Right lobe of liver (tissue), 6 donors: ENCODE measurements at regions not wholly inside any gene's neighbourhood (a gene's known extent, or its start where the extent isn't known, plus 50 kb on each side); places are given as distances from the start of the nearest gene placed in this dataset.

ENCODE experiments used
- ATAC-seq, 4 donors: fragments of 200-7000 bp; cut with Tn5 transposase; one replicate each; pipeline ENCODE4 v1.9.1; 2020; ENCODE audit warnings: mild to moderate bottlenecking in 4 of 4, moderate library complexity in 4 of 4
- DNase-seq, 3 donors: peaks; one replicate each; pipeline ENCODE4 v3.0.0-alpha.2; 2020
- H3K27ac ChIP-seq, 3 donors: fragments of 200-600 bp; one replicate each; pipeline ENCODE4 v1.8.0; 2022
- H3K27me3 ChIP-seq, 2 donors: fragments of 200-600 bp; one replicate each; pipeline ENCODE4 v1.8.0; 2022
- H3K36me3 ChIP-seq, 4 donors: fragments of 200-600 bp; sonication (generic) in 1 of 4; one replicate each; pipeline versions ENCODE4 v1.5.1 to v1.8.0; 2017 to 2022; ENCODE audit warnings: control low read depth in 1 of 4
- H3K4me1 ChIP-seq, 4 donors: fragments of 200-600 bp; sonication (generic) in 1 of 4; one replicate each; pipeline versions ENCODE4 v1.5.1 to v1.8.0; 2017 to 2022; ENCODE audit warnings: control low read depth in 1 of 4
- H3K4me3 ChIP-seq, 3 donors: fragments of 200-600 bp; one replicate each; pipeline ENCODE4 v1.8.0; 2022
- H3K9me3 ChIP-seq, 4 donors: fragments of 200-600 bp; sonication (generic) in 1 of 4; one replicate each; pipeline versions ENCODE4 v1.5.1 to v1.8.0; 2017 to 2022; ENCODE audit warnings: control low read depth in 1 of 4
- POLR2A ChIP-seq: fragments of 450-650 bp; IDR thresholded peaks from one replicate; pipeline ENCODE4 v1.6.1; 2017; ENCODE audit warnings: antibody characterized with exemption, mild to moderate bottlenecking
- WGBS: methylation state at CpG from one replicate; pipeline ENCODE4 v1.1.6; 2018; ENCODE audit warnings: low coverage, low lambda C conversion rate; ENCODE audit not compliant: insufficient coverage; ENCODE audit errors: missing lambda C conversion rate; 5-methylcytosine and 5-hydroxymethylcytosine counted together
- intact Hi-C, 2 donors: fragments of 100-400 bp; cut with DNase I; formaldehyde crosslinking; loops; one replicate each; pipeline versions ENCODE4 v1.11.2 to v1.14.1; 2022
- TF ChIP-seq, protein P1 (sequence below), 4 donors: fragments of 200-600 bp in 3 of 4; fragments of 450-650 bp in 1 of 4; IDR thresholded peaks; one replicate each; pipeline versions ENCODE4 v1.5.1 to v1.8.0; 2016 to 2022; ENCODE audit warnings: antibody characterized with exemption in 4 of 4, mild to moderate bottlenecking in 2 of 4
- donor health status: DM: no; HTN: yes; CAD: no.
- donor health status: DM: no; HTN: no; CAD: no.
- donor health status: DM: no; HTN: no; CAD: no.
- donor health status: DM: no; HTN: yes; CAD: no.
- donor health status: DM: no; HTN: yes; CAD: no.

DNA sequence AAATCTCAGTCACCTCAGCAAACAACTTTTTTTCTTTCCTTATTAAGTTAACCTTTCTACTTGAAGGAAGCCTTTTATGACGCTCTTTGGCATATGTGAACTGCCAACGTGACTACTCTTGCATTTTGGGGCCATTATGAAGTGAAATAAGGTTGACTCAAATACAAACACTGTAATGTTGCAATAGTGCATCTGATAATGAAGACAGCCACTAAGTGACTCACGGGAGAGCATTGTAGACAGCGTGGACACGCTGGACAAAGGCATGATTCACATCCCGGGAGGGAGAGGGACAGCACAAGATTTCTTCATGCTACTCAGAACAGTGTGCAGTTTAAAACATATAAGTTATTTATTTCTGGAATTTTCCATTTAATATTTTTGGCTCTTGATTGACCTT is 560.8 kb downstream of the ETS1 start:
- peak overlapping the region in 2 of 3 donors; percentile 21 to 58 for H3K27ac ChIP-seq
- DNase-seq (peak; percentile 56 to 64 (median 57)), ATAC-seq (peak; percentile 58 to 77 (median 68))
- TF ChIP-seq, protein P1, sequence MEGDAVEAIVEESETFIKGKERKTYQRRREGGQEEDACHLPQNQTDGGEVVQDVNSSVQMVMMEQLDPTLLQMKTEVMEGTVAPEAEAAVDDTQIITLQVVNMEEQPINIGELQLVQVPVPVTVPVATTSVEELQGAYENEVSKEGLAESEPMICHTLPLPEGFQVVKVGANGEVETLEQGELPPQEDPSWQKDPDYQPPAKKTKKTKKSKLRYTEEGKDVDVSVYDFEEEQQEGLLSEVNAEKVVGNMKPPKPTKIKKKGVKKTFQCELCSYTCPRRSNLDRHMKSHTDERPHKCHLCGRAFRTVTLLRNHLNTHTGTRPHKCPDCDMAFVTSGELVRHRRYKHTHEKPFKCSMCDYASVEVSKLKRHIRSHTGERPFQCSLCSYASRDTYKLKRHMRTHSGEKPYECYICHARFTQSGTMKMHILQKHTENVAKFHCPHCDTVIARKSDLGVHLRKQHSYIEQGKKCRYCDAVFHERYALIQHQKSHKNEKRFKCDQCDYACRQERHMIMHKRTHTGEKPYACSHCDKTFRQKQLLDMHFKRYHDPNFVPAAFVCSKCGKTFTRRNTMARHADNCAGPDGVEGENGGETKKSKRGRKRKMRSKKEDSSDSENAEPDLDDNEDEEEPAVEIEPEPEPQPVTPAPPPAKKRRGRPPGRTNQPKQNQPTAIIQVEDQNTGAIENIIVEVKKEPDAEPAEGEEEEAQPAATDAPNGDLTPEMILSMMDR (IDR thresholded peaks at IDR 0.05) = no peak
- no peak for TF ChIP-seq POLR2A
- H3K9me3 ChIP-seq = no peaks in the 10 kb centered on the region
- no peaks in the 10 kb centered on the region for H3K36me3 ChIP-seq
- peaks cover 0 to 32% (median 9%) of the 10 kb centered on the region in 4 donors for H3K4me1 ChIP-seq
- 8% methylated on average over 6 of the region's 6 CpGs for WGBS
- no peaks in the 10 kb centered on the region for H3K27me3 ChIP-seq
- intact Hi-C loops = no loop called here
- no peak overlapping the region for H3K4me3 ChIP-seq

DNA sequence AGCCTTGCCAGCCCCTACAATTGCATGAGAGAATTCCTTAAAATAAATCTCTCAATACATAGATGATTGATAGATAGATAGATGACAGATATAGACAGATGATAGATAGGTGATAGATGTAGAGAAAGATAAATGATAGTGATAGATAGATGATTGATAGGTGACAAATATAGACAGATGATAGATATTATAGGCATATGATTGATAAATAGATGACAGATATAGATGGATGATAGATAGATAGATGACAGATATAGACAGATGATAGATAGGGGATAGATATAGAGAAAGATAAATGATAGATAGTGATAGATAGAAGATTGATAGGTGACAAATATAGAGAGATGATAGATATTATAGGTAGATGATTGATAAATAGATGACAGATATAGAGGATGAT is 564.6 kb downstream of the ETS1 start:
- intact Hi-C loops = no loop called here
- no peak overlapping the region for H3K4me3 ChIP-seq
- ATAC-seq = no peak
- no peak overlapping the region for H3K27ac ChIP-seq
- no peaks in the 10 kb centered on the region for H3K36me3 ChIP-seq
- no peaks in the 10 kb centered on the region for H3K27me3 ChIP-seq
- peaks cover 0 to 29% (median 8%) of the 10 kb centered on the region in 4 donors for H3K4me1 ChIP-seq
- no peak for DNase-seq
- no peaks in the 10 kb centered on the region for H3K9me3 ChIP-seq
- TF ChIP-seq, protein P1 (IDR thresholded peaks at IDR 0.05) = no peak
- TF ChIP-seq POLR2A = no peak

DNA sequence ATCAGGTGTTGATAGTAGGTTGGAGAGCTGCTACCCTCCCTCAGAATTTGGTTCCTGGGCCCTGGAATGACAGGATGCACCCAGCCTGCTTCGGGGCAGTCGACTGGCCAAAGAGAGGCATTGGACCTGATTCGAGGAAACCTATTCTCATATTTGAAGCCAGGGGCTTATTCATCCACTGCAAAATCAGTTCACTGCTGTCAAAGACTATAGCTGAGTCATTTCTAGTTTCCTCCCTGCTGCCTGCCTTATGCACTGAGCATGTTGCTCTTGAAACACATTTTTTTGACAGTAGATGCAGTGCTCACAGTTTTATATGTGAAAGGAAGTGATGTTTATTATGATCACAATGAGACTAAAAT is 565.4 kb downstream of the ETS1 start:
- intact Hi-C loops = no loop called here
- no peaks in the 10 kb centered on the region for H3K27me3 ChIP-seq
- H3K36me3 ChIP-seq = no peaks in the 10 kb centered on the region
- peak overlapping the region in 2 of 3 donors; percentile 48 to 51 for H3K27ac ChIP-seq
- H3K9me3 ChIP-seq = no peaks in the 10 kb centered on the region
- WGBS = 43% methylated on average over 1 of the region's 3 CpGs
- peak in 1 of 4 donors; percentile 33 for ATAC-seq
- peaks cover 0 to 25% (median 6%) of the 10 kb centered on the region in 4 donors for H3K4me1 ChIP-seq
- TF ChIP-seq POLR2A = no peak
- TF ChIP-seq, protein P1 (IDR thresholded peaks at IDR 0.05) = peak in 3 of 4 donors; percentile 0 to 2 (median 1)
- H3K4me3 ChIP-seq = no peak overlapping the region
- DNase-seq = no peak

DNA sequence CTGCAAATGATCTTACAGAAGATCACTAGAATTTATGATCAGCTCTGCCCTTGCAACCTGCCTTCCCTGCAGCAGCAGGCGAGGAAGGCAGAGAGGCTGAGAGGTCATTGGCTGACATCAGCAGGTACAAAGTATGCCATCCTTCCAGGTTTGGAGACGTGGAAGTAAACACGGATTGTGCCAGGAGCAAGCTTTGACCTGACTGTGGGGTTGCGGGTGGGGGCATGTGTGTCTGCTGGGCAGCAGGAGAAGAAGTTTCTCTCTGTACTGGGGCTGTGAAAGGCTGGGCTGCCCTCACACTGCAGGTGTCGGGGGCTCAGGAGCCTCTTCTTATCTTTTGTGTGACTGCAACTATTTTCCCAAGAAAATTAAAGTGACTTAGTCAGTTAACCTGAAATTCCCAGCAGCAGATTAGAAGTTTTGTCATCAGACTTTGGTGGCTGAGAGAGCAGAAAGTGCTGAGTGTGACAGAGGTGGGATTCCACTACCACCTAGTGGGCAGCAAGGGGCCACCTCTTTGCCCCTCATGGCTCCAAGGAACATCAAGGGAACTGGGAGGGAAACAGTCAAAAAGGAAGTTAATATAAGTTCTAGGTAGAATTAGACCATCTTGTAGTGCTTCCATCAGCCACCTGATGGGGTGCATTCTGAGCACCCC is 565.9 kb downstream of the ETS1 start:
- Histone ChIP-seq H3K9me3 (no peaks in the 10 kb centered on the region), H3K4me3 (no peak overlapping the region), H3K4me1 (peaks cover 0 to 20% (median 5%) of the 10 kb centered on the region in 4 donors), H3K27ac (peak overlapping the region; percentile 29 to 51 (median 48)), H3K27me3 (no peaks in the 10 kb centered on the region), H3K36me3 (no peaks in the 10 kb centered on the region)
- 14% methylated on average over 3 of the region's 5 CpGs for WGBS
- peak; percentile 76 to 91 (median 87) for DNase-seq
- intact Hi-C loops = no loop called here
- peak; percentile 95 to 100 (median 97) for ATAC-seq
- TF ChIP-seq, protein P1 (IDR thresholded peaks at IDR 0.05) = peak; percentile 5 to 22 (median 12)
- TF ChIP-seq POLR2A = no peak
